Body of pancreas (tissue), 4 donors: ENCODE measurements at regions not wholly inside any gene's neighbourhood (a gene's known extent, or its start where the extent isn't known, plus 50 kb on each side); places are given as distances from the start of the nearest gene placed in this dataset.

Source experiments
- CTCF ChIP-seq, 7 experiments: fragments of 450-650 bp in 4 of 7; fragments of 200-600 bp in 3 of 7; sonication (generic) in 3 of 7; IDR thresholded peaks; one replicate each; pipeline ENCODE4 v1.5.1; 2016 to 2019; ENCODE audit warnings: antibody characterized with exemption in 7 of 7
- POLR2A ChIP-seq, 3 donors: fragments of 450-650 bp; IDR thresholded peaks; one replicate each; pipeline ENCODE4 v1.6.1; 2016; ENCODE audit warnings: antibody characterized with exemption in 3 of 3, mild to moderate bottlenecking in 2 of 3

DNA sequence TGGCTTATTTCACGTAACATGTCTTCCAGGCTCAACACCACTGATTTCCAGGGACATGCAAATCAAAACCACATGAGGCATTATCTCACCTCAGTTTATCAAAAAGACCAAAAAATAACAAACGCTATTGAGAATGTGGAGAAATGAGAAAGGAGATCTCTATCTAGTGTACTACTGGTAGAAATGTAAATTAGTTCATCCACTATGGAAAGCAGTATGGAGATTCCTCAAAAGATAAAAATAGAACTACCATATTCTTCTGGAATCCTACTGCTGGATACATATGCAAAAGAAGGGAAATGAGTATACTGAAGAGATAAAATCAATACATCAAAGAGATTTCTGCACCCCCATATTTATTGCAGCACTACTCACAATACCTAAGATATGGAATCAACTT lies 329.6 kb upstream of the NDST3 start:
- no peak for TF ChIP-seq CTCF (IDR thresholded peaks at IDR 0.05)
- no peak for TF ChIP-seq POLR2A (IDR thresholded peaks at IDR 0.05)
